SK-N-SH treated with all-trans-retinoic acid at 6 μM for 48 hours (cell line): ENCODE measurements at regions not wholly inside any gene's neighbourhood (a gene's known extent, or its start where the extent isn't known, plus 50 kb on each side); places are given as distances from the start of the nearest gene placed in this dataset.

ENCODE experiments used
- ARNTL ChIP-seq: fragments of 450-650 bp; formaldehyde crosslinking; IDR thresholded peaks from 2 replicates; pipeline ENCODE4 v1.5.0; 2020; ENCODE audit warnings: low read depth, mild to moderate bottlenecking, moderate library complexity, borderline replicate concordance
- BACH2 ChIP-seq: fragments of 250-450 bp; sonication (Bioruptor Pico); IDR thresholded peaks from 2 replicates; pipeline ENCODE4 v1.9.0; 2021; ENCODE audit warnings: mild to moderate bottlenecking, borderline replicate concordance
- GLIS3 ChIP-seq: fragments of 250-450 bp; sonication (Bioruptor Pico); IDR thresholded peaks from 2 replicates; pipeline ENCODE4 v1.5.0; 2020; ENCODE audit warnings: mild to moderate bottlenecking, moderate library complexity
- OSR1 ChIP-seq: fragments of 250-450 bp; sonication (Bioruptor Pico); IDR thresholded peaks from 2 replicates; pipeline ENCODE4 v1.8.0; 2022; ENCODE audit warnings: moderate library complexity, mild to moderate bottlenecking, inconsistent platforms
- PPARA ChIP-seq: fragments of 250-450 bp; sonication (Bioruptor Pico); IDR thresholded peaks from 2 replicates; pipeline ENCODE4 v1.5.0; 2020; ENCODE audit warnings: mild to moderate bottlenecking, borderline replicate concordance
- ZNF565 ChIP-seq: fragments of 450-650 bp; formaldehyde crosslinking; conservative IDR thresholded peaks from 2 replicates; pipeline ENCODE4 v1.5.0; 2020; ENCODE audit warnings: low read depth, mild to moderate bottlenecking, moderate library complexity
- TF ChIP-seq, protein P1 (sequence below): fragments of 250-450 bp; sonication (Bioruptor Pico); IDR thresholded peaks from 2 replicates; pipeline ENCODE4 v1.5.1; 2020; ENCODE audit warnings: low read depth, mild to moderate bottlenecking, moderate library complexity
- TF ChIP-seq, protein P2 (sequence below): fragments of 250-450 bp; sonication (Bioruptor Pico); IDR thresholded peaks from 2 replicates; pipeline ENCODE4 v1.5.0; 2020; ENCODE audit warnings: mild to moderate bottlenecking, moderate library complexity
- TF ChIP-seq, protein P3 (sequence below): fragments of 250-450 bp; sonication (Bioruptor Pico); IDR thresholded peaks from 2 replicates; pipeline ENCODE4 v1.8.0; 2021; ENCODE audit warnings: low read depth, mild to moderate bottlenecking, moderate library complexity, borderline replicate concordance

DNA sequence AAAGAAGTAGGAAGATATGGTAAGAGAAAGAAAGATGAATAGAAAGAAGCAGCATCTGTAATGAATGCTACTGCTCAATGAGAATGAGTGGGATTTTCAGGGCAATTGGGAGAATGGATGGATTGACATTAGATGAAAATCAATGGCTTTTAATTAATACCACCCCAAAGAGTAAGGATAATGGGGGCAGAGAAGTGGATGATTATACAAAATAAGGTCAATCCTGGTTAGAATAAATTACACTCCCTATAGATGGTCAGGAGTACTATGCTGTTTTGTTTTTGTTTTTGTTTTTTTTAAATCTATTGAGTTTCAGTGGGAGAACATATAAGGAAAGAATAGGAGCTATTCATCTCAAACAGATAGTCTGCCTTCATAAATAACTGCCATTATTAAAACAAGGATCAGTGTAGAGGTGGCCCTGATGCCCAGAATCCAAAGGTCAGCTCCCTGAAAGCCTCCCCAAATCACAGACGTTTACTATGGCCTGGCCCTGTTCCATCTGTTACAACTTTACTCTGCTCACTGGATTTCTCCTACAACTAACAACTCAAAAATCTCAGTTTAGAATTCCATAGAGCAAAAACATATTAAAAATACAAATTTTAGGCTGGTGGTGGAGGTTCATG is 535.4 kb upstream of the NRSN1 start:
- TF ChIP-seq, protein P1, sequence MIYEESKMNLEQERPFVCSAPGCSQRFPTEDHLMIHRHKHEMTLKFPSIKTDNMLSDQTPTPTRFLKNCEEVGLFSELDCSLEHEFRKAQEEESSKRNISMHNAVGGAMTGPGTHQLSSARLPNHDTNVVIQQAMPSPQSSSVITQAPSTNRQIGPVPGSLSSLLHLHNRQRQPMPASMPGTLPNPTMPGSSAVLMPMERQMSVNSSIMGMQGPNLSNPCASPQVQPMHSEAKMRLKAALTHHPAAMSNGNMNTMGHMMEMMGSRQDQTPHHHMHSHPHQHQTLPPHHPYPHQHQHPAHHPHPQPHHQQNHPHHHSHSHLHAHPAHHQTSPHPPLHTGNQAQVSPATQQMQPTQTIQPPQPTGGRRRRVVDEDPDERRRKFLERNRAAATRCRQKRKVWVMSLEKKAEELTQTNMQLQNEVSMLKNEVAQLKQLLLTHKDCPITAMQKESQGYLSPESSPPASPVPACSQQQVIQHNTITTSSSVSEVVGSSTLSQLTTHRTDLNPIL = no peak
- TF ChIP-seq OSR1 (no peak), ZNF565 (no peak), GLIS3 (CRISPR knock-in tag) (no peak), ARNTL (no peak), BACH2 (CRISPR knock-in tag) (no peak), PPARA (no peak)
- TF ChIP-seq, protein P2, sequence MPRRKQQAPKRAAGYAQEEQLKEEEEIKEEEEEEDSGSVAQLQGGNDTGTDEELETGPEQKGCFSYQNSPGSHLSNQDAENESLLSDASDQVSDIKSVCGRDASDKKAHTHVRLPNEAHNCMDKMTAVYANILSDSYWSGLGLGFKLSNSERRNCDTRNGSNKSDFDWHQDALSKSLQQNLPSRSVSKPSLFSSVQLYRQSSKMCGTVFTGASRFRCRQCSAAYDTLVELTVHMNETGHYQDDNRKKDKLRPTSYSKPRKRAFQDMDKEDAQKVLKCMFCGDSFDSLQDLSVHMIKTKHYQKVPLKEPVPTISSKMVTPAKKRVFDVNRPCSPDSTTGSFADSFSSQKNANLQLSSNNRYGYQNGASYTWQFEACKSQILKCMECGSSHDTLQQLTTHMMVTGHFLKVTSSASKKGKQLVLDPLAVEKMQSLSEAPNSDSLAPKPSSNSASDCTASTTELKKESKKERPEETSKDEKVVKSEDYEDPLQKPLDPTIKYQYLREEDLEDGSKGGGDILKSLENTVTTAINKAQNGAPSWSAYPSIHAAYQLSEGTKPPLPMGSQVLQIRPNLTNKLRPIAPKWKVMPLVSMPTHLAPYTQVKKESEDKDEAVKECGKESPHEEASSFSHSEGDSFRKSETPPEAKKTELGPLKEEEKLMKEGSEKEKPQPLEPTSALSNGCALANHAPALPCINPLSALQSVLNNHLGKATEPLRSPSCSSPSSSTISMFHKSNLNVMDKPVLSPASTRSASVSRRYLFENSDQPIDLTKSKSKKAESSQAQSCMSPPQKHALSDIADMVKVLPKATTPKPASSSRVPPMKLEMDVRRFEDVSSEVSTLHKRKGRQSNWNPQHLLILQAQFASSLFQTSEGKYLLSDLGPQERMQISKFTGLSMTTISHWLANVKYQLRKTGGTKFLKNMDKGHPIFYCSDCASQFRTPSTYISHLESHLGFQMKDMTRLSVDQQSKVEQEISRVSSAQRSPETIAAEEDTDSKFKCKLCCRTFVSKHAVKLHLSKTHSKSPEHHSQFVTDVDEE (CRISPR knock-in tag) = no peak
- TF ChIP-seq, protein P3, sequence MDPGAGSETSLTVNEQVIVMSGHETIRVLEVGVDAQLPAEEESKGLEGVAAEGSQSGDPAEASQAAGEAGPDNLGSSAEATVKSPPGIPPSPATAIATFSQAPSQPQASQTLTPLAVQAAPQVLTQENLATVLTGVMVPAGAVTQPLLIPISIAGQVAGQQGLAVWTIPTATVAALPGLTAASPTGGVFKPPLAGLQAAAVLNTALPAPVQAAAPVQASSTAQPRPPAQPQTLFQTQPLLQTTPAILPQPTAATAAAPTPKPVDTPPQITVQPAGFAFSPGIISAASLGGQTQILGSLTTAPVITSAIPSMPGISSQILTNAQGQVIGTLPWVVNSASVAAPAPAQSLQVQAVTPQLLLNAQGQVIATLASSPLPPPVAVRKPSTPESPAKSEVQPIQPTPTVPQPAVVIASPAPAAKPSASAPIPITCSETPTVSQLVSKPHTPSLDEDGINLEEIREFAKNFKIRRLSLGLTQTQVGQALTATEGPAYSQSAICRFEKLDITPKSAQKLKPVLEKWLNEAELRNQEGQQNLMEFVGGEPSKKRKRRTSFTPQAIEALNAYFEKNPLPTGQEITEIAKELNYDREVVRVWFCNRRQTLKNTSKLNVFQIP (CRISPR knock-in tag) = no peak
